ENCODE measurements at regions not wholly inside any gene's neighbourhood (a gene's known extent, or its start where the extent isn't known, plus 50 kb on each side); places are given as distances from the start of the nearest gene placed in this dataset.

DNA sequence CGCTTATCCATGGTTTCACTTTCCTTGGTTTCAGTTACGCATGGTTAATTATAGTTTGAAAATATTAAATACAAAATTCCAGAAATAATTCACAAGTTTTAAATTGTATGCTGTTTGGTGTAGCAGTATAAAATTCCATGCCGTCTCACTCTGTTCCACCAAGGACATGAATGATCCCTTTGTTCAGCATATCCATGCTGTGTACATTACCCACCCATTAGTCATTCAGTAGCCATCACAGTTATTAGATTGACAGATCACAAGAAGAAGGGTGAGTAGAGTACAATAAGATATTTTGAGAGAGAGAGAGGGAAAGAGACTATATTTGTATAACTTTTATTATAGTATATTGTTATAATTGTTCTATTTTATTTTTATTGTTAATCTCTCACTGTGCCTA is 535.5 kb downstream of the SQOR start:
- peaks cover 0 to under 1% (median 0%) of the 10 kb centered on the region in 5 donors for H3K27me3 Mint-ChIP-seq
- ATAC-seq, result no peak
- no peaks in the 10 kb centered on the region for H3K4me1 Mint-ChIP-seq
- H3K4me3 Mint-ChIP-seq, result no peak overlapping the region
- H3K27ac Mint-ChIP-seq, result no peak overlapping the region
- no peak for DNase-seq
- no peaks in the 10 kb centered on the region for H3K36me3 Mint-ChIP-seq
- POLR2A ChIA-PET, result no interaction called here
- H3K9me3 Mint-ChIP-seq, result peaks cover 3 to 37% (median 19%) of the 10 kb centered on the region in 9 donors

- Mint-ChIP-seq H3K9me3 (peaks cover 5 to 36% (median 13%) of the 10 kb centered on the region in 9 donors), H3K4me3 (no peak overlapping the region), H3K36me3 (no peaks in the 10 kb centered on the region), H3K4me1 (no peaks in the 10 kb centered on the region), H3K27ac (no peak overlapping the region), H3K27me3 (peaks cover 0 to 3% (median 0%) of the 10 kb centered on the region in 5 donors)
- no peak for ATAC-seq
- POLR2A ChIA-PET, result no interaction called here
- DNase-seq, result no peak
Measured at GRCh38 chr15:46174122-46174521, 539.3 kb downstream of the SQOR start.

- Mint-ChIP-seq H3K4me3 (no peak overlapping the region), H3K9me3 (peaks cover 9 to 23% (median 12%) of the 10 kb centered on the region in 9 donors), H3K36me3 (no peaks in the 10 kb centered on the region), H3K27ac (no peak overlapping the region), H3K4me1 (no peaks in the 10 kb centered on the region), H3K27me3 (peaks cover 0 to 3% (median 0%) of the 10 kb centered on the region in 5 donors)
- ATAC-seq (no peak), DNase-seq (no peak)
- POLR2A ChIA-PET, result no interaction called here
Measured at GRCh38 chr15:46177219-46177618, 542.4 kb downstream of the SQOR start.

DNA sequence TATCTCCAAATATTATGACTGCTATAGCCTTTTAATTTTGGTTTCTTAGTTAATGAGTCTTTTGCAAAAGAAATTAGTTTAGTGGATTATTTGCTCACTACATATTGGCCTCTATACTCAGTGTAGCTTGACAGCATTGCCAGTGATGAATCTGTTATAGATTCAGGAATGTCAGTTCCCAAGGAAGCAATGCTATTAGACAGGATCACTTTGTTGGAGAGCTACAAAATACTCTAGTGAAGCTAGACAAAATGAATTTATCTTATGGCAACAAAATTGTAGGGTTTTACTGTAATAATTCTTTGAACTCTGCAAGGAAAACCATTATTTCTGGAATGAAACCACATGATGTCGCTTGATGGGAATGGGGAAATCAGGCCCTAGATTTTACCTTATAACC is 543.3 kb downstream of the SQOR start:
- POLR2A ChIA-PET, result no interaction called here

DNA sequence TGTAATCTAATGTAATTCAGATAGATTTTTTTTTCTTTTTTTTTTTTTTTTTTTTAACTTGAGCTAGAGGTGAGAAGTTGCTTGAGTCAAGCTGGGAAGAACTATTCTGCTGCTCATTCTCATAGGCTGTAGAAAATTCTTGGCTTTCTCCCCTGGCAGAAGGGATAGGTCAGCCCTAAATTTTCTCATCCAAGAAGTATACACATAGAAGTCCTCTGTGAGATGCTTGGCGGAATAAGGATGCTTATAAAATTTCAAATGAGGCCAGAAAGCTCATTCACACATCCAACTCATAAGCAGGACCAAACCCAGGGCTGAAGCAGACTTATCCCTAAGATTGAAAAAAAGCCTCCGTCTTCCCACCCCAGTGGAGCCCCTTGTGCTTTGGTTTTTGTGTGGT is 572.5 kb downstream of the SQOR start:
- DNase-seq (no peak), ATAC-seq (no peak)
- peaks cover 2 to 25% (median 10%) of the 10 kb centered on the region in 9 donors for H3K9me3 Mint-ChIP-seq
- peaks cover 0 to 4% (median 0%) of the 10 kb centered on the region in 3 donors for H3K36me3 Mint-ChIP-seq
- POLR2A ChIA-PET, result no interaction called here
- no peaks in the 10 kb centered on the region for H3K27me3 Mint-ChIP-seq
- no peak overlapping the region for H3K27ac Mint-ChIP-seq
- H3K4me1 Mint-ChIP-seq, result no peaks in the 10 kb centered on the region
- no peak overlapping the region for H3K4me3 Mint-ChIP-seq

More for the DNA sequence above, 543.3 kb downstream of the SQOR start:
- peaks cover 11 to 29% (median 18%) of the 10 kb centered on the region in 9 donors for H3K9me3 Mint-ChIP-seq
- no peak overlapping the region for H3K27ac Mint-ChIP-seq
- no peaks in the 10 kb centered on the region for H3K4me1 Mint-ChIP-seq
- H3K4me3 Mint-ChIP-seq, result no peak overlapping the region
- no peak for DNase-seq
- peaks cover 0 to 3% (median 0%) of the 10 kb centered on the region in 5 donors for H3K27me3 Mint-ChIP-seq
- no peak for ATAC-seq
- H3K36me3 Mint-ChIP-seq, result no peaks in the 10 kb centered on the region

GRCh38 chr15:46213551-46213950 is 578.7 kb downstream of the SQOR start:
- Mint-ChIP-seq H3K4me3 (no peak overlapping the region), H3K27me3 (no peaks in the 10 kb centered on the region), H3K27ac (no peak overlapping the region), H3K4me1 (no peaks in the 10 kb centered on the region), H3K9me3 (peaks cover 3 to 28% (median 8%) of the 10 kb centered on the region in 9 donors), H3K36me3 (peaks cover 0 to 4% (median 0%) of the 10 kb centered on the region in 3 donors)
- ATAC-seq (no peak), DNase-seq (no peak)
- POLR2A ChIA-PET, result no interaction called here

GRCh38 chr15:46222826-46223225 is 588.0 kb downstream of the SQOR start:
- H3K4me3 Mint-ChIP-seq, result no peak overlapping the region
- no peaks in the 10 kb centered on the region for H3K36me3 Mint-ChIP-seq
- no peak overlapping the region for H3K27ac Mint-ChIP-seq
- ATAC-seq, result no peak
- H3K4me1 Mint-ChIP-seq, result no peaks in the 10 kb centered on the region
- no peak for DNase-seq
- POLR2A ChIA-PET, result no interaction called here
- H3K27me3 Mint-ChIP-seq, result peaks cover 0 to 12% (median 0%) of the 10 kb centered on the region in 5 donors
- H3K9me3 Mint-ChIP-seq, result peaks cover 0 to 19% (median 0%) of the 10 kb centered on the region in 9 donors

DNA sequence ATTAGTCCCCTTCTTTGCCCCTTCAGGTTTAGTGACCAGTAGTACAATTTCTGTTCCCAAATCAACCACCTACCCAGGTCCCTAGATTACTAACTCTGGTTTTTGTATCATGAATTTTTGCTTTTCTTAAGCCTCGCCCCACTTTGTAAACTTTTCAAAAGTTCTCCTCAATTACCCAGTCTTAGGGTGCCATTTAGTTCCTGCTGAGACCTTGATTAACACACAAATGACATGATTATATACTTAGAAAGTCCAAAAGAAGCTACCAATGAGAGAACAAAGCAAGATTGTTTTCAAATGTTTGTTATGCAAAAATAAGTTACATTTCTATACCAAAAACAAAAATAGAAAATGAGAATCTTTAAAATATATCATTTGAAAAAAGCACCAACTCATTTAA is 594.4 kb downstream of the SQOR start:
- H3K27me3 Mint-ChIP-seq, result peaks cover 0 to 5% (median 0%) of the 10 kb centered on the region in 5 donors
- POLR2A ChIA-PET, result interaction anchor here (0.5 kb wide), 1 partner anchor 20 kb away, joined by 3 read pairs; no protein-coding TSS in a partner anchor
- no peak overlapping the region for H3K27ac Mint-ChIP-seq
- no peak overlapping the region for H3K4me3 Mint-ChIP-seq
- H3K4me1 Mint-ChIP-seq, result no peaks in the 10 kb centered on the region
- peaks cover 0 to 2% (median 0%) of the 10 kb centered on the region in 9 donors for H3K9me3 Mint-ChIP-seq
- DNase-seq, result no peak
- ATAC-seq, result no peak
- H3K36me3 Mint-ChIP-seq, result no peaks in the 10 kb centered on the region

GRCh38 chr15:46231786-46232185 is 597.0 kb downstream of the SQOR start:
- Mint-ChIP-seq H3K4me3 (no peak overlapping the region), H3K4me1 (no peaks in the 10 kb centered on the region), H3K9me3 (peaks cover 0 to 4% (median 0%) of the 10 kb centered on the region in 9 donors), H3K27ac (no peak overlapping the region), H3K36me3 (no peaks in the 10 kb centered on the region), H3K27me3 (peaks cover 0 to 5% (median 0%) of the 10 kb centered on the region in 5 donors)
- ATAC-seq (no peak), DNase-seq (no peak)
- POLR2A ChIA-PET, result no interaction called here

DNA sequence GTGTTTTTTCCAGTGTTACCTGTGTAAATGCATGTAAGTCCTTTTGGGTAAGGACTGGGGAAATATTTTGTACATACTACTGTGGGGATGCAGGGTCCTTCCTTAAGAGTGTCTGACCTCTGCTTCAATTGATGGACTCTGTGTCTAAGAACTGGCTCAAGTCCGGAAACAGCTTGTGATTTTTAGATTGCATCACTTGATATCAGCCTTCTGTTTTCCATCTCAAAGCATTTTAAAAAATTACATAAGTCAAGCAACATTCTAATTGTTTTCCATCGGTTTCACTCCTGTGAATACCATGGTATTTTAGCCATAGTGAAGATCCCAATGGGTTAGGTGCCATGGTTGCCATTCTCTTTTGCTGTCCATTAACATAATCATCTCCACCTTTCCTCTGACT is 597.6 kb downstream of the SQOR start:
- Mint-ChIP-seq H3K27me3 (peaks cover 0 to 5% (median 0%) of the 10 kb centered on the region in 5 donors), H3K4me1 (no peaks in the 10 kb centered on the region), H3K9me3 (peaks cover 0 to 5% (median 3%) of the 10 kb centered on the region in 9 donors), H3K36me3 (no peaks in the 10 kb centered on the region), H3K4me3 (no peak overlapping the region), H3K27ac (no peak overlapping the region)
- DNase-seq (no peak), ATAC-seq (no peak)
- POLR2A ChIA-PET, result no interaction called here

DNA sequence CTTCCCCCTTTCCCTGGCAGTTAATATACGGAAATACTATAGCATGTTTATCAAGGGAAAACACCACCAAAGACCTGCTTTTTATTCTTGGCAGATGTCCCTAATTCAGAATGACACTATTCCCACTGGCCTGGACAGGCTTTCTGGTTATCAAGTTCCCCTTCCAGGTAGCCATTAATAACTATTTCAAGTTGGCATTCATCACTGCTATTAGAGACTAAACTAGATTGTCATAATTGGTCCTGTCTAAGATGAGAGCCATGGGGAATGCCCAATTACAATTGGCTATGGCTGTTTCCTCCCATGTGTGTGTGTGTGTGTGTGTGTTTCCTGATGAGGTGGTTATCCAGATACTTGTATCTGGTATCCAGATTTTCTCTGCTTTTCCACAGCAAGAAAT is 608.1 kb downstream of the SQOR start:
- ATAC-seq (no peak), DNase-seq (no peak)
- POLR2A ChIA-PET, result no interaction called here
- Mint-ChIP-seq H3K27ac (no peak overlapping the region), H3K4me1 (no peaks in the 10 kb centered on the region), H3K36me3 (no peaks in the 10 kb centered on the region), H3K9me3 (peaks cover 0 to 9% (median under 1%) of the 10 kb centered on the region in 9 donors), H3K4me3 (no peak overlapping the region), H3K27me3 (peaks cover 0 to 19% (median 6%) of the 10 kb centered on the region in 5 donors)

- no peak overlapping the region for H3K4me3 Mint-ChIP-seq
- H3K9me3 Mint-ChIP-seq, result peaks cover 0 to 4% (median 0%) of the 10 kb centered on the region in 9 donors
- H3K27me3 Mint-ChIP-seq, result peaks cover 0 to 2% (median 0%) of the 10 kb centered on the region in 5 donors
- no peak for DNase-seq
- POLR2A ChIA-PET, result no interaction called here
- no peaks in the 10 kb centered on the region for H3K4me1 Mint-ChIP-seq
- no peak overlapping the region for H3K27ac Mint-ChIP-seq
- ATAC-seq, result no peak
- no peaks in the 10 kb centered on the region for H3K36me3 Mint-ChIP-seq
Measured at GRCh38 chr15:46251903-46252302, 617.1 kb downstream of the SQOR start.

DNA sequence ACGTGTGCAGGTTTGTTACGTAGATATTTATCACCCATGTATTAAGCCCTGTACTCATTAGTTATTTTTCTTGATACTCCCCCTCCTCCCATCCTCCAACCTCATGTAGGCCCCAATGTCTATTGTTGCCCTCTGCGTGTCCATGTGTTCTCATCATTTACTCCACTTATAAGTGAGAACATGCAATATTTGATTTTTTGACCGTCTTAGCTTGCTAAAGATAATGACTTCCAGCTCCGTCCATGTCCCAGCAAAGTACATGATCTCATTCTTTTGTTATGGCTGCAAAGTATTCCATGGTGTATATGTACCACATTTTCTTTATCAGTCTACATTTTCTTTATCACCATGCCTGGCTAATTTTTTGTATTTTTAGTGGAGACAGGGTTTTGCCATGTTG is 623.2 kb downstream of the SQOR start:
- ATAC-seq, result no peak
- H3K36me3 Mint-ChIP-seq, result peaks cover 0 to 10% (median 0%) of the 10 kb centered on the region in 3 donors
- H3K4me1 Mint-ChIP-seq, result no peaks in the 10 kb centered on the region
- DNase-seq, result no peak
- H3K9me3 Mint-ChIP-seq, result peaks cover 0 to 19% (median 6%) of the 10 kb centered on the region in 9 donors
- POLR2A ChIA-PET, result no interaction called here
- no peak overlapping the region for H3K27ac Mint-ChIP-seq
- peaks cover 0 to 18% (median 3%) of the 10 kb centered on the region in 5 donors for H3K27me3 Mint-ChIP-seq
- no peak overlapping the region for H3K4me3 Mint-ChIP-seq

- peaks cover 0 to 10% (median 0%) of the 10 kb centered on the region in 3 donors for H3K36me3 Mint-ChIP-seq
- H3K27ac Mint-ChIP-seq, result no peak overlapping the region
- no peak for DNase-seq
- POLR2A ChIA-PET, result no interaction called here
- H3K27me3 Mint-ChIP-seq, result peaks cover 0 to 18% (median 4%) of the 10 kb centered on the region in 5 donors
- no peak overlapping the region for H3K4me3 Mint-ChIP-seq
- peaks cover 0 to 19% (median 7%) of the 10 kb centered on the region in 9 donors for H3K9me3 Mint-ChIP-seq
- no peaks in the 10 kb centered on the region for H3K4me1 Mint-ChIP-seq
- no peak for ATAC-seq
Measured at GRCh38 chr15:46260937-46261336, 626.1 kb downstream of the SQOR start.

All from naive thymus-derived CD8-positive, alpha-beta T cell (primary cell).